ENCODE measurements at regions not wholly inside any gene's neighbourhood (a gene's known extent, or its start where the extent isn't known, plus 50 kb on each side); places are given as distances from the start of the nearest gene placed in this dataset.
"Not testable (repeated sequence)": the region's sequence is repeated elsewhere in the genome, so short reads cannot be mapped to it uniquely, and the experiment has no call there.

DNA sequence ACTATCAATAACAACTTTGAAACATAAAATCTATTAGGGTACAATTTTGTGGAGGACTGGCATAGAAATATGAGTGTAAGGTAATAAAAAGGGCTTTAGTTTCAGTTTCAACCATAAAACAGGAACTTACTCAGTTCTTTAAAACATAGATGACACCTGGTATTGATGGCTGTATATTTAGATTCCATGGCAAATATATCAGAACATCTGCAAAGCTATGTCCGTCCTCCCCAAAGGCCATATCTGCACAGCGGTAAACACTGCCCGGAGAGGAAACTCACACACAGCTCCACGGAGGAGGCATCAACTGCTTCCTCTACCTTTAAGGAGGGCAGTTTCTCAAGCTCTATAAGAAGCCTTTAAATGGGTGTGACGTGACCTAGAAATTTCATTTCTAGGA, 993.3 kb downstream of the BRD1 start:
- no peak for DNase-seq

DNA sequence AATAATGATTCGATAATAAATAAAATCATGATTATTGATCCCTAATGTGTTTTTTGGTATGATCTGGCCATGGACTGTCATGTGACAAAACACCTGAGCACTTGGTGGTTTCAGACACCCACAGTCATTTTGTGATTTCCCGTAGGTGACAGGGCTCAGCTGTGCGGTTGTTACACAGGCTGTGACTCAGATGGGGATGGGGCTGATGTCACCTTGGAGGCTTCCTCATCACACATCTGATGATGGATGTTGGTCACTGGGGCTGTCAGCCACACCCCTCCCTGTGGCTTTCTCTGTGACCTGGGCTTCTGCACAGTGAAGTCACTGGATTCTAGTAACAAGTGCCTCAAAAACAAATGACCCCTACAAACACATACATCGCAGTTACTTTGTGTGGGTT, 995.1 kb downstream of the BRD1 start:
- DNase-seq, result no peak

DNA sequence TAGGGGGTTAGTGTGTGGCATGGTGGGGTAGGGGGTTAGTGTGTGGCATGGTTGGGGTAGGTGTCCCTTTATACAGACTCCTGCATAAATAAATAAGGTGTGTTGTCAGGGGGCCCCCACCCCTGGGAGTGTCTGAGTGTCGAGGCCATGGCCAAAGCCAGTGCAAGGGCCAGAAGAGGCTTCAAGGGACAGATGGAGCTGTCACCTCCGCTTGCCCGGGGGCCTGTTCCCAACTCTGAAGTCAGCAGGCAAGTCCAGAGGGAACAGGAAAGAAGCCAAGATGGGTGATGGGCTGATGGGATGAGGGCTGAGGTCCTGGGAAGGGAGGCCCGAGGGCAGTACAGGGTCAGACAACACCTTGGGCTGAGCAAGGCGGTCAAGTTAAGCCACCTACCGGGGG, 997.8 kb downstream of the BRD1 start:
- no peak for DNase-seq

DNA sequence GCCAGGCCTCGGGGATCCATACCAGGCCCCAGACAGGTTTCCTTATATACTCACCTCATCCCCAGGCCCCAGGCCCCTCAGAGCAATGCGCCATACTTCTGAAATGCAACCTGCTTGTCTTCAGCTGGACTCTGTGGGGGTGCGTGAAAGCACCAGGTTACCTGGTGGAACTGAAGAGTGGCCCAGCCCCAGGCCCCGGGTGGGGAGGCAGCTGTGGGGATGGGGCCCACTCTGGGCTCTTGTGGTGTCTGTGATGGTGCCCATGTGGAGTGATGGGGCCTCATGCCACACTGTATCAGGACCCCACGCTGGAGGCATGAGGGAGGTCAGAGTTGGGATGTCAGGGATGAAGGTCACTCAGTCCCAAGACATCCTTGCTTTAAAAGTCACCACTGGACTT, 999.0 kb downstream of the BRD1 start:
- DNase-seq, result no peak

DNA sequence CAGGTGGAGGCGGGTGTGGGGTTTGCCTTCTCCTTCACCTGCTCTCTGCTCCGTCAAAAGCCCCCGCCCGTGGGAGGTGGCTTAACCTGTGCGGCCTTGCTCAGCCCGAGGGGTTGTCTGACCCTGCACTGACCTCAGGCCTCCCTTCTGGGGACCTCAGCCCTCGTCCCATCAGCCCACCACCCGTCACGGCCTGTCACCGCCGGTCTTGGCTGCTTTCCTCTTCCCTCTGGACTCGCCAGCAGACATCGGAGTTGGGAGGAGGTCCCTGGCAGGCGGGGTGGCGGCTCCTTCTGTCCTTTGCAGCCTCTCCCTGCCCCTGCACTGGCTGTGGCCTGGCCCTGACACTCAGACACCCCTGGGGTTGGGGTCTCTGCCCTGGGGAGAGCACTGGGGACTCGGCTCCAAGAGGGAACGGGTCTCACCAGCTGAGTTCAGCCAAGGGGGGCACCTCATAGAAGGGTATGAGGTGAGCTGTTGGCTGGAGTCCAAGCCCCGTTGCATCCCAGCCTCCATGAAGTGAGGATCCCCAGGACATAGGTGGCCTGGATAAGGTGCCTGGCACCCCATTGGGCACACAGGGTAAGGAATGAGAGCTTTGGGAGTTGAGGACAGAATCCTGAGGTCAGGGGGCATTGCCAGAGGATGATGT, 999.6 kb downstream of the BRD1 start:
- no peak for DNase-seq

DNA sequence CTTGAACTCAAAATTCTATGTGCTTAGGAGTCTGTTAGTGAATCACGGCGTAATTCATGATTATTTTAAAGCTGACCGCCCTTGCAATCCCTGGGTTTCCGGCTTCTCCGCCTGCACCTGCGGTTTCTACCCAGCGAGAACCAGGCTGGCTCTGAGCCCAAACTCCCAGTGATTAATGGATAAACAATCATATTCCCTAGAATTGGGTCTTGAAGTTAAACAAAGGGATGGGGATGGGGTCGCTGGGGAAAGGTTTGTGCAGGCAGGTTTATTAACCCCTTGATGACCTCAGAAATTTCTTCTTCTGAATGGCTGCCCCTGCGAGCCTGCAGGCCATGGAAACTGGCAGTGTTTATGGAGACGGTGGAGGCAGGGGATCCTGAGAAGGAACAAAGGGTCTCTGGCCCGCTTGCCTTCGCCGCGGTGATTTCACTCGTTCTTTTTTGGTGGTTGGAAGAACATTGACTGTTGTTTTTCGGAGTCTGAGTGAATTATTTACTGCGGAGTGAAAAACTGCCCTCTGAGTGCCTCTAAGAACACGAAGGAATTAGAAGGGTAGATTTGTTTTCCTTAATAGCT, 1000.3 kb downstream of the BRD1 start:
- no peak for DNase-seq

DNA sequence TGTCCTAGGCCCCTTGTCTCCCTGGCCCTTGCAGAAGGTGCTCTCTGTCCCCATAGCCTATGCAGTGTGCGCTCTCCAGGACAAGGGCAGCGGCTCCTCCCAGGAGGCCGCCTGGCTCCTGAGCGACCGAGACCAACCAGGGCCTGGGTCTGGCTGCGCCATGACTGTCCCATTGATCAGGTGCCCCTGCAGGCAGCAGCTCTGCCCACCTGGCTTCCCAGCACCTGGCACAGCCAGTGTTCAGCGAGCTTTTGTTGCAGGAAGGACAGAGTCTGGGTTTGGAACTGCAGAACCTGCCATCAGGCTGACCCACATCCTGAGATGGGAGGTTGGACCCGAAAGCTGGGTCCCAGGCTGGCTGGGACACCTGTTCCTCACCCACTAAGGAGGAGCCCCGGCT, 1001.1 kb downstream of the BRD1 start:
- no peak for DNase-seq

DNA sequence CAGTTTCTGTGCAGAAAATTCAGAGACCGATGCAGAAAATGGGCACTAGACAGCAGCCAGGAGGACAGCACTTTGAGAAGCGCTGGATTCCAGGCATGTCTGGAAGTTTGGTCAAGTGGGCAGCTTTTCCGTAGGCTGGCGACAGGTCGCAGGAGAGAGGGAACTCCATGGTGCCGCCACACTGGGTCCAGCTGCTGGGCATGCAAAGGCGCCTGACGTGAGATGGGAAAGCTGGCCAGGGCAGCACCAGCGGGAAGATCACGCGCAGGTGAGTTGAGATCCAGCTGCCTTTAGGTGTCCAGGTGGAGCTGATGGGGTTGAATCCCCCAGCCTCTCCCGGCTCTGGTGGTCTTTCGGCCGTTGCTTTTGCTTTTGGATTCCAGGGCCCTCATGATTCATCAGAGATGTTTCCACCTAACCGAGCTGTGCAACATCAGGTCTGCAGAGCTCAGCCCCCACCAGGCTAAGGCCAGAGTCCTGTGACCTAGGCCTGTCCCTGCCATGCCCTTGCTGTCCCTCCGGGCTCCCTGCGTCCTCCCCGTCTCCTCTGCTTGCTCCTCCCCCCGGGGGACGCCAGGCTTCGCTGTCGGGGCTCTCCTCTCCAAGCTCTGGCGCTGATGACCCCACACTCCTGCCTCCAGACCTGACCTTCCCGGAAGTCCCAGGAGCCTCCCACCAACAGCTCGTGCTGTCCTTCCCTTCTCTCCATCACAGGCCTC, 1001.7 kb downstream of the BRD1 start:
- DNase-seq, result no peak

DNA sequence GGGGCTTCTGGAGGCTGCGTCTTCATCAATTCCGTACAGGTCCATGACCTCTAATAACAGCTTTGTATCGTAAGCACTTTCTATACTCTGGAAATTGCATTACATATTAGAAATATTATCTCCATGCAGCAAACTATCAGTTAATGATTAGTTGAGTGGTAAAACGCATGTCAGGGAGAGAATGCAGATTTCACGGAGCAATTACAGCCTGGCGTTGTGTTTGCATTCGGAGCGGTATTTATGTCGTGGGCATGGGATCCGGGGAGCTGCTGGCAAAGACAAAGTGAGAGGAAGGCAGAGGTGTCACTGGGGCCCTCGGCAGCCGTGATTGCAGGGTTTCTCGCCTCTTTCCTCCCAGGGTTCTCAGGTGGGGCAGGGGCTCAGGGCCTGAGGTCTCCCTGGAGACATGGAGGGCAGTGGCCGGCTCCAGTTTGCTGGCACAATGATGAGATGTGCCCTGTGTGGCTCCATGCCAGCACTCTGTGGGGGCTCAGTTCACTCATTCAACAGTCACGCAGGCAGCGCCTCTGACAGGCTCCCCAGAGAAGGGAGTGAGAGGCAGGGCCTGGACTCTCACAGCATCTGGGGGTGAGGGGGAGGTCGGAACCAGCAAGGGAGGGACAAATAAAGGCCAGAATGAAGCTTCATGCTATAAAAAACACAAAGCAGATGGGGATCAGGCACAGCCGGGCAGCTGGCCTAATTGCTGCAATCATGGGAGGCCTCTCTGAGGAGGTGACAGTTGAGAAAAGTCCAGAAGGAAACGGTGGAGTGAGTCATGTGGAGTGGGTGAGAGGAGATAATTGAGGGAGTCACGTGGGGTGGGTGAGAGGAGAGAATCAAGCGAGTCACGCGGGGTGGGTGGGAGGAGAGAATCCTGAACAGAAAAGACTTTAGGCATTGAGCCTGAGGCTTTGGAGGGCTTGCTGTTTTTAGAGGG, 1002.7 kb downstream of the BRD1 start:
- no peak for DNase-seq

DNA sequence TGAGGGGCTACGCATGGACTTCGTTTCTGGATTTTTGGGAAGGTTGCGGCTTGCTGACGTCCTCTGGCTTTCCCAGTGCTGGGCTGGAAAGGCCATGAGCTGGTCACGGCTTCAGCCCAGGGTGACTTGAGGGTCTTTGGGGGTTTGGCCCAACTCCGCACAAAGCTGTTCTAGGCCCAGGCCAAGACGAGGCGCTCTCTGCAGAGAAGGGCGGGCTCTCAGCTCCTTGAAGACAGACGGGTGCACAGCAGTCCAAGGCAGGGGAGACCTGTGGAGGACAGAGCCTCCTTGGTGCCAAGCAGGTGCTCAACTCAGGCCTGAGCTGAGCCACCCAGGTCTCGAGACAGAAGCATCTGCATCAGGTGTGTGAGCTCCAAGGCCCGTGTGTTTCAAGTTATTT, 1003.7 kb downstream of the BRD1 start:
- DNase-seq, result no peak

DNA sequence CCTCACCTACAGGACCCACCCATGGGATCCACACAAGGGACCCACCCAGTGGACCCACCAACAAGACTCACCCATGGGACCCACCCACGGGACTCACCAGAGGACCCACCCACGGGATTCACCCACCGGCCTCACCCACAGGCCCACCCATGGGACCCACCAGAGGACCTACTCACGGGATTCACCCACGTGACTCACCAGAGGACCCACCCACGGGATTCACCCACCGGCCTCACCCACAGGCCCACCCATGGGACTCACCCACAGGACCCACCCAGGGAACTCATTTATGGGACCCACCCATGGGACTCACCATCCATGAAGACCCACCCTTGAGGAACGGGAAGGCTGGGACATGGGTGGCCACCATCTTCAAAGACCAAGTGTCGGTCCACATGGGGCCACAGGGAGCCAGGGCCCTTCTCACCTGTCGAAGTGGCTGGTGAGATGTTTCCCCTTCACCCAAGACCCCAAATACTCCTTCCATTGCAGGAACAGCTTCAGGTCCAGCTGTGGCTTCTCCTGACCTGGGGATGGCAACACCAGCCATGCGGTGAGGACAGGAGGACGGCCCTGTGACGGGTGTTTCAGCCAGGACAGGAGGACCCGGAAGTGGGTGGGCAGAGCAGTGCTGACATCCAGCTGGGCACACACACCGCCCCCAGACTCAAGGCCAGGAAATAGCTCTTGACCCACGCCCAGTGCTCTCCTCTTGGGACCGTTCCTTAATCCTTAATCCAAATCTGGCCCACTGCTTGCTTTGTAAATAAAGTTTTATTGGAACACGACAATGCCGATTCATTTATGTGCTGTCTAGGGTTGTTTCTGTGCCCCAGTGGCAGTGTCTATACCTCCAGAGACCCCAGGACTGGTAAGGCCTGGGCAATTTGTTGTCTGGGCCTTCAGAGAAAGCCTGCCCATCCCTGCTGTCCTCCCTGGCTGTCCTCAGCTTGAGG, 1005.1 kb downstream of the BRD1 start:
- DNase-seq, result no peak

DNA sequence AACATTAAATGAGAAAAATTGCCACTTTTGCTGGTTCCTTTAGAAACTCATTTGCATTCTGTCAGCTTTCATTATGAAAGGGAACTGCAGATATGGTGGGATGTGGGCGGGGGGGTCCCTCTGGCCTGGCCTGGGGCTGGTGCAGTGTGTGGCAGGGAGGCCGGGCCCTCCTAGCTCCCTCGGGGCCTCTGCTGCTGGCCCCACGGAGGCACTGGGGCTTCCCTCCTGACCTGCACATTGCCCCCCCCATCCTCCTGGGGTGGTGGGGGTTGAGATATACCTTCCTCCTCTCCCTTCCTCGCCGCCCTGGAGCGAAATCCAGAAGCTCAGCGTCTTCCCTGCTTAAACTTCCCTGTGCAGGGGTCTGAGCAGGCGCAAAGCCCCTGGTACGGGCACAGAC, 1005.9 kb downstream of the BRD1 start:
- DNase-seq, result no peak

DNA sequence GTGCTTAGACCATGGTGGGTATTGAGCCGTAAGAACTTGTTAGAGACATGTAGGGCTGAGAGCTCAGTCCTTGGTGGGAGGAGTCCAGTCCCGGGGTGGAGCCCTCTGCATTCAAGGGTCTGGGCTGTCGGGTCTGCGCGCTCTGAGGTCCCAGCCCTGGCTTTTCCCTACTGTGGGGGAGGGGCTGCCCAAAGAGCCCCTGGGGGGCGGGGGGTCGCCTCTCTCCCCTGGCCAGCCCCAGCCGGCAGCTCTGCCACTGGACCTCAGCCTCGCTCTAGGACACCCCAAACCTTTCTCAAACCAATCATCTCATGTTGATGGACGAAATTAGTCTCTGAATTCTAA, 1006.4 kb downstream of the BRD1 start:
- no peak for DNase-seq

DNA sequence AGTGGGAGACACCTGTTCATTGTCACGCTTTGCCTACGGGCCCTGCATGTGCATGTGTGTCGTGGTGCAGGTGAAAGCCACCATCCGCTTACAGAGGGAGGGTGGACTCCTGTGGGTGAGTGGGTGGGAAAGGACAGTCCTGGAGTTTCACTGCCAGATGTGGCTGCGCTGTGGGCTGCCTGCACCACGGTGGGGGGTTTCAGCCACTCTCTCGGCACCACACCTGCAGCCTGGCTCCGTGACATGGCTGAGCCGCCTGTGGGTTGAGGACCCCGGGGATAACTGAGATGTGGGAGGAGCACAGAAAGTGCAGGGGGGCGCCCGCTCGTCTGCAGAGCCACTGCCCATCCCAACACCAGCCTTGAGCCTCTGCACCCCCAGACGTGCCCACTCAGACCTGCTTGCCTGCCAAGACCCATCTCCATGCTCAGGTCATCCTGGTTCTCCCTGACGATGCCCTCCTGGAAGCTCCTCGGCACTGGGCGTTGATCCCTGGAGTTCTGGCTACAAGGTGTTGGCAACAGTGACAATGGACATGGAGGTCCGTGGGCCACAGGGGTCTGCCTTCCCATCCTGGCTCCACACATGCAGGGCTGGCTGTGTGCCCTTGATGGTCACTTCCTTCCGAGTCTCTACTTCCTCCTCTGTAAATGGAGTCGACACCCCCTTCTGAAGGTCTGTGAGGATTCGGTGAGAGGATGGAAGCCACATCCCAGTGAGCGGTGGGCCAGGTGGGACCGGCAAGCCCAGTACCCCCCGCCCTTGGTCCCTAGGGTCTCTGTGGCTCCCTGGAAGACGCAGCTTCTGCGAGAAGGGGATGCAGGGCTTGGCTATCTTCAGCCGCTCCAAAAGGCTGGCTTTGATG, 1007.0 kb downstream of the BRD1 start:
- DNase-seq, result no peak

DNA sequence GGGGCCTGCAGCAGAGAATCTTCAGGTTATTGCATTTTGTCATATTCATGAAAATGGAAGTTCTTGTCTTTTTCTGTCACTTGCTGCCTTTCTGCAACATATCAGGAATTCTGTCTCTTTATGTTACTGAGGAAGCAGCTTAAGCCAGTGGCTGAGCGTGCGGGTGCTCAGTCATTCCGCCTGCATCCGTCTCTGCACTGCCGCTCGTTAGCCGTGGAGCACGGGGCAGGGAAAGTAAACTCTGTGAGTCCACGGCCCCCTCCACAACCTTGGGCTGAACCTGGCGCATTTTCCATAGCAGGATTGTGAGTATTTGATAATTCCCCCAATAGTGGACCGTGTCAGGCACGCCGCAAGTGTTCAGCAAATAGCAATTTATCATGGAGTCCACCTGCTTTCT, 1007.7 kb downstream of the BRD1 start:
- DNase-seq, result no peak

DNA sequence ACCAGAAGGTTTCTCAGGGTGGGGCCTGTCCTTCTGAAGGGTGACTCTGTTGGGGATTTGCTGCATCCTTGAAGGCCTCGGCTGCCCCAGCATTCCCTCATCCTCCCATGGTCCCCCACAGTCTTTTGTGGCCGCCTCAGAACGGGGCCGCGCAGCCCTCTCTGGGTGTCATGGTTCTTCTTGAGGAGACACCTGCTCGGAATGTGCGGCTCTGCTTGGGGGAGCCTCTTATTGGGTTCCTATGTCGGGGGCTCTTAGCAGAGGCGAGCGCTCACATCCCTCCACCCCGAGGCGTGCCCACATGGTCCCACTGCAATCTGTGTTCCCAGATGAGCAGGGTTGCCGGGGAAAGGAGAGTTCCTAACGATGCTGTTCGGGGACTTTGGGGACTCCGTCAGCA, 1008.4 kb downstream of the BRD1 start:
- DNase-seq, result no peak

DNA sequence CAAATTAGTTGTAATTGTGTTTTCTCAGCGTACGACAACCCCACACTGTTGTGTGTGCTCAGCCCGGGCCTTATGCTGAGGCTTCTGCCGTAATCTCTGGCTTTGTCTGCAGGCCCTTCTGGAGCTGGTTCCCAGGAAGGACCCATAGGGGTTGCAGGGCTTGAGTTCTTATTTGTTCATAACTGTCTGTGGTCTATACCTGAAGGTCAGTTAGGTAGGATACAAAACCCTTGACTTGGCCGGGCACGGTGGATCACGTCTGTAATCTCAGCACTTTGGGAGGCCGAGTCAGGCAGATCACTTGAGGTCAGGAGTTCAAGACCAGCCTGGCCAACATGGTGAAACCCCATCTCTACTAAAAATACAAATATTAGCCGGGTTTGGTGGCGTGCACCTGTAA, 1010.2 kb downstream of the BRD1 start:
- DNase-seq, result not testable (repeated sequence)

DNA sequence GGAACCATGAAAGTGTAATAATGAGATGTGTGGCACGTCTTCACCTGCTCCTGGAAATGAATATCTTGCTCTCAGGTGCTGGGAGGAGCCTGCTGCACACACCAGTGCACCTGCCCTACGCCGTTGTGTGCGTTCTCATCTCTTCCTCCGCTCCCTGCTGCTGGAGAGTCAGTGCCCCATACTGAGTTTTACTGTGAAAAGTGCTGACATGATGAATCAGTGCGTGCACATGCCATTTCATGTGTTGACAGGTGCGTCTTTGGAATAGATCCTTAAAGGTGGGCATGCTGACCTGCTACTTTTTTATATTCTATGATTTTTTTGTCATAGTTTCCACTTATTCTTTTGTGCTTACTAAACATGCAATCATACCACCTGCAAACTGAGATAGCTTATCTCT, 1015.8 kb downstream of the BRD1 start:
- no peak for DNase-seq

DNA sequence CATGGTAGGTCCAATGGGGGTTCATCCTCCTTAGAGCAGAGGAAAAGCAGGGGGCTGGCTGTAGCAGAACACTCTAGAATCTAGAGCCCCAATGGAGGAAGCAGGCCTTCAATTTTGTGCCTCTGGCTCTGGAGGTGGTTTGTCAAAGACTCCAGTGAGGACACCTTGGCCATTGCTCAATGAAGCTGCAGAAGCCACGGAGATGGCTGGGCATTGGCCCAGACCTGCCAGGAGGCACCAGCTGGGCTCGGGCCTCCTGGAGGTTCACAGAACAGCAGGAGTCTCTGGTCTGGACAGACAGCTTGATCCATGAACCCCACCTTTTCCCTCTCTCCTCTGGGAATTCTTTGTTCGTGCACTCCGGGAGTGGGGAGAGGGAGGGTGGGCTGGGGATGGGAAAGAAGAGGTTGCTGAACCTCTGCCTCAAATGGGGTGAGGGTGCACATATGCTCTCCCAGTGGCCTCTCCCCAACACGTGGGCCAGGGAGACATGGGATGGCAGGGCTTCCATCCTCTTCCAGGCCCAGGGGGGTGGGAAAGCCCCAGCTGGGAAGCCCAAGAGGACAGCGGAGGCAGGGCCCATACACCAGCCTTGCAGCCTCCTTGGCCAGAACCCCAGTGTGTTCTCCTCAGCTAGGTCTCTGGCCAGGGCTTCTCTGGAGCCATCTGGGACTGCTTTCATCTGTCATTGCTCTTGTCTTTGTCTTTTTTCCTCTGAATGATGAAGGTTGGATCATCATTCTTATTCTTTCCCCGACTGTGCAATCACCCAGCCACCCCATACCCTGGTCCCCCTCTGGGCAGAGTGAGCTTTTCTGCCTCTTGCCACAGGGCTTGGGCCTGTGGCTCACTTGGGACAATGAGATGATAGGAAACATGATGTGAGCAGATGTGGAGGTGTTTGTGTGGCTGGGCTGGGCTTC, 1019.4 kb downstream of the BRD1 start:
- DNase-seq, result no peak

DNA sequence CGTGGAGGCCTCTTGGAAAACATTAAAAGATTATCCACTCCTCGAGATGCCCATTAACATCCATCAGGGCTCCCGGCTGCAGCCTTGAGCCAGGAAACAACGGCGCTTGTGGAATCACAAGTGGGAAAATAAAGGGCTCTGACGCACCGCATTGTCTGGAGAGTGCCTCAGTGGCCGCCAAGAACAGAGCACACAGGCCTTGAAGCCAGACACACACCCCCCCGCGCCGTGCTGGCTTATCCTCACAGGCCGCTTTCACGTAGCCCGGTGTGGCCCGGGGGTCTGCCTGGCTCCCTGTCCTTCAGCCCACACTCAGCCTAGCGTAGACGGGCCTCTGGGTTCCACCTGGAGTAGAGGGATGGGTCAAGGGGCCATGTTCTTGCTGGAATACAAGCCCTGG, 1020.5 kb downstream of the BRD1 start:
- DNase-seq, result no peak

Data from skin of body (tissue), 1 donor.